ENCODE measurements at regions not wholly inside any gene's neighbourhood (a gene's known extent, or its start where the extent isn't known, plus 50 kb on each side); places are given as distances from the start of the nearest gene placed in this dataset.
"Not testable (repeated sequence)": the region's sequence is repeated elsewhere in the genome, so short reads cannot be mapped to it uniquely, and the experiment has no call there.

DNA sequence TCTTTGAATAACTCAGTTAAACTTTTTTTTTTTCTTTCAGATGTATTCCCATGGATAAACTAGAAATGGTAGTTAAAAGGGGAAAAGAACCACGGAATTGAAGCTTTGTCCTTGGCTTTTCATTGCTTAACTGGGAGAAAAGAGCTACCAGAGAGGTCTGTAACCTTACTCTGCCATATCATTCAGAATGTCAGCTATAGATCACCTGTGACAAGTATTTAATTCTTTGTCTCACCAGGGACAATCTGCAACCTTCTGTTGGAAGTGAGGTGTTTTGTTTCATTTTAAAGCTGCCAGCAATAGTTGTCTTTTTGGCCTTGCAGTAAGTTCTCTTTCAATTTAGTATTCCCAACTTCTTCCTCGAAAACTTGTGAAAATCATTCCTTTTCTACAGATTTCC lies 618.4 kb downstream of the FRK start:
- H3K9me3 ChIP-seq (ENCODE audit: control extremely low read depth in 1 of 5, control insufficient read depth in 4 of 5, insufficient read depth in 2 of 5, low read depth in 1 of 5, low read length in 4 of 5): no peaks in the 10 kb centered on the region
- H3K27me3 ChIP-seq (replicated peaks in 2 of 5; ENCODE audit: control insufficient read depth in 4 of 5, insufficient read depth in 5 of 5, low read length in 4 of 5): no peaks in the 10 kb centered on the region
- no peak overlapping the region for H3K27ac ChIP-seq (ENCODE audit: insufficient read depth in 1 of 2, low read depth in 1 of 2, low read length in 2 of 2, poor library complexity in 1 of 2, severe bottlenecking in 2 of 2)
- DNase-seq: no peak
- ChIA-PET POLR2A (no interaction called here), CTCF (no interaction called here)
- 50% methylated on average over 1 of the region's 2 CpGs for WGBS (ENCODE audit: insufficient coverage)
- H3K36me3 ChIP-seq (ENCODE audit: control insufficient read depth in 4 of 4, insufficient read depth in 4 of 4, low read length in 3 of 4): no peaks in the 10 kb centered on the region
- H3K4me1 ChIP-seq (ENCODE audit: control extremely low read depth in 1 of 4, control insufficient read depth in 4 of 4, insufficient read depth in 4 of 4, low read length in 3 of 4): no peaks in the 10 kb centered on the region
- no peak overlapping the region for H3K4me3 ChIP-seq (ENCODE audit: control insufficient read depth in 1 of 7, extremely low read depth in 1 of 7, insufficient read depth in 4 of 7, low read depth in 2 of 7, low read length in 6 of 7)

DNA sequence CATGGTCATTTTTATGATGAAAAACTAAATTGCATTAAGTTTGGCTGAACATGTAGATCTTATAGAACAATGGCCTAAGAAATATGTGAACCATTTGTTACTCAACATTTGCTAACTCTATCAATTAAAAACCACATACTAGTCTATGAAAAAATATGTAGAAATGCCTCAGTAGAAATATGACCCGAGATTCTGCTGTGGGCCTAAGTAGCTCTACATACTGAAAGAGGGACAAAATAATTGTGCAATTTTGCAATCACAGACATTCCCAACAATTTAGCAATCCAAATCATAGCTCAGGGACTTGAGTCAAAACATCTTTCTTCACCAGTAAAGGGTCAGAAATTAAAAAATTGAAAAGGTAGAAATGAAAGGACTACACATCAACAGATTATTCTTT lies 619.0 kb downstream of the FRK start:
- no peaks in the 10 kb centered on the region for H3K4me1 ChIP-seq (ENCODE audit: control extremely low read depth in 1 of 4, control insufficient read depth in 4 of 4, insufficient read depth in 4 of 4, low read length in 3 of 4)
- H3K4me3 ChIP-seq (ENCODE audit: control insufficient read depth in 1 of 7, extremely low read depth in 1 of 7, insufficient read depth in 4 of 7, low read depth in 2 of 7, low read length in 6 of 7): no peak overlapping the region
- WGBS (ENCODE audit: insufficient coverage): 100% methylated on average over 1 of the region's 1 CpG
- no peaks in the 10 kb centered on the region for H3K9me3 ChIP-seq (ENCODE audit: control extremely low read depth in 1 of 5, control insufficient read depth in 4 of 5, insufficient read depth in 2 of 5, low read depth in 1 of 5, low read length in 4 of 5)
- H3K27me3 ChIP-seq (replicated peaks in 2 of 5; ENCODE audit: control insufficient read depth in 4 of 5, insufficient read depth in 5 of 5, low read length in 4 of 5): no peaks in the 10 kb centered on the region
- no peak for DNase-seq
- no peaks in the 10 kb centered on the region for H3K36me3 ChIP-seq (ENCODE audit: control insufficient read depth in 4 of 4, insufficient read depth in 4 of 4, low read length in 3 of 4)
- CTCF ChIA-PET: no interaction called here
- H3K27ac ChIP-seq (ENCODE audit: insufficient read depth in 1 of 2, low read depth in 1 of 2, low read length in 2 of 2, poor library complexity in 1 of 2, severe bottlenecking in 2 of 2): no peak overlapping the region
- POLR2A ChIA-PET: no interaction called here

DNA sequence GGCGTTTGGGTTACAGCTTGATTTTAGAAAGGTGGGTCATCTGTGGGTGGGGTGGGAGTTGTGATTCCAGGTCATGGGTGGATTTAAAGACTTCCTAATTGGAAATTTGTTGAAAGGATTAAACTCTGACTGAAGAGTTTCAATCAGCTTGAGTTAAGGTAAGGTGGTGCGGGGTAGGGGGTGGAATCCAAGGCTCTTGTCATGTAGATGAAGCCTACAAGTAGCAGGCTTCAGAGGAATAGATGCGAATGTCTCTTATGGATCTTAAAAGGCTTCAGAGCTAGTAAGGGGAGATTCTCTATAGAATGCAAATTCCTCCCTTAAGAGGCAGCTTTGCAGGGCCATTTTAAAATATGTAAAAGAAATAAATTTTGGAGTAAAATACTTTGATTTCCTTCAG lies 645.3 kb downstream of the FRK start:
- CTCF ChIA-PET: no interaction called here
- no peak for DNase-seq
- POLR2A ChIA-PET: interaction anchor here (0.7 kb wide), 1 partner anchor 14 kb away, joined by 3 read pairs; no protein-coding TSS in a partner anchor
- H3K27ac ChIP-seq (ENCODE audit: insufficient read depth in 1 of 2, low read depth in 1 of 2, low read length in 2 of 2, poor library complexity in 1 of 2, severe bottlenecking in 2 of 2): no peak overlapping the region
- H3K4me3 ChIP-seq (ENCODE audit: control insufficient read depth in 1 of 7, extremely low read depth in 1 of 7, insufficient read depth in 4 of 7, low read depth in 2 of 7, low read length in 6 of 7): no peak overlapping the region
- H3K27me3 ChIP-seq (replicated peaks in 2 of 5; ENCODE audit: control insufficient read depth in 4 of 5, insufficient read depth in 5 of 5, low read length in 4 of 5): no peaks in the 10 kb centered on the region
- no peaks in the 10 kb centered on the region for H3K4me1 ChIP-seq (ENCODE audit: control extremely low read depth in 1 of 4, control insufficient read depth in 4 of 4, insufficient read depth in 4 of 4, low read length in 3 of 4)
- no peaks in the 10 kb centered on the region for H3K36me3 ChIP-seq (ENCODE audit: control insufficient read depth in 4 of 4, insufficient read depth in 4 of 4, low read length in 3 of 4)
- 47% methylated on average over 3 of the region's 3 CpGs for WGBS (ENCODE audit: insufficient coverage)
- H3K9me3 ChIP-seq (ENCODE audit: control extremely low read depth in 1 of 5, control insufficient read depth in 4 of 5, insufficient read depth in 2 of 5, low read depth in 1 of 5, low read length in 4 of 5): no peaks in the 10 kb centered on the region

DNA sequence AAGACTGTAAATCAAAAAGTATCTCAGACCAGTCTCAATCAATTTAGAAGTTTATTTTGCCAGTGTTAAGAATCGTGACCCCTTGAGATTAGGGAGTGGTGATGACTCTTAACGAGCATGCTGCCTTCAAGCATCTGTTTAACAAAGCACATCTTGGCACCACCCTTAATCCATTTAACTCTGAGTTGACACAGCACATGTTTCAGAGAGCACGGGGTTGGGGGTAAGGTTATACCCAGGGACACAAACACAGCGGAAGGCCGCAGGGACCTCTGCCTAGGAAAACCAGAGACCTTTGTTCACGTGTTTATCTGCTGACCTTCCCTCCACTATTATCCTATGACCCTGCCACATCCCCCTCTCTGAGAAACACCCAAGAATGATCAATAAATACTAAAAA lies 645.8 kb downstream of the FRK start:
- POLR2A ChIA-PET: interaction anchor here (0.7 kb wide), 1 partner anchor 13 kb away, joined by 3 read pairs; no protein-coding TSS in a partner anchor
- DNase-seq; H3K27ac ChIP-seq (ENCODE audit: insufficient read depth in 1 of 2, low read depth in 1 of 2, low read length in 2 of 2, poor library complexity in 1 of 2, severe bottlenecking in 2 of 2); CTCF ChIA-PET; H3K27me3 ChIP-seq (replicated peaks in 2 of 5; ENCODE audit: control insufficient read depth in 4 of 5, insufficient read depth in 5 of 5, low read length in 4 of 5); H3K4me1 ChIP-seq (ENCODE audit: control extremely low read depth in 1 of 4, control insufficient read depth in 4 of 4, insufficient read depth in 4 of 4, low read length in 3 of 4); H3K4me3 ChIP-seq (ENCODE audit: control insufficient read depth in 1 of 7, extremely low read depth in 1 of 7, insufficient read depth in 4 of 7, low read depth in 2 of 7, low read length in 6 of 7); H3K36me3 ChIP-seq (ENCODE audit: control insufficient read depth in 4 of 4, insufficient read depth in 4 of 4, low read length in 3 of 4); H3K9me3 ChIP-seq (ENCODE audit: control extremely low read depth in 1 of 5, control insufficient read depth in 4 of 5, insufficient read depth in 2 of 5, low read depth in 1 of 5, low read length in 4 of 5): not testable (repeated sequence)
- WGBS (ENCODE audit: insufficient coverage): 66% methylated on average over 3 of the region's 6 CpGs

DNA sequence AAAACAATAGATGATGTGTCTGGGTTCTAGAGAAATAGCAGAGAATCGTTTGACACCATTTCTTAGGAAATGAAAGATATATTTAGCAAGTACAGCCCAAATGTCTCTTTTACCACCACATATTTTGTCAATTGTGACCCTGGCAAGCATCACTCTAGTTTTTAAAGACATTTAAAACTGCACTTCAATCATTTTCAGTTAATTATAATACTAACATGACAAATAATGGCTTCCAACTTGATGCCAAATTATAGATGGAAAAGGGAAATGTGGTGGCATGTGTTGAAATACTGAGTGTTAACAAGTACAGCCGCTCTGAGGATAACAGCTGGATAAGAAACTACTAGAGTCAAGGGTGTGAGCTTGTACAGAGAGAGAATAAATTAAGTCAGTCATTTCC lies 648.9 kb downstream of the FRK start:
- ChIA-PET POLR2A (no interaction called here), CTCF (no interaction called here)
- H3K27me3 ChIP-seq (replicated peaks in 2 of 5; ENCODE audit: control insufficient read depth in 4 of 5, insufficient read depth in 5 of 5, low read length in 4 of 5): no peaks in the 10 kb centered on the region
- H3K27ac ChIP-seq (ENCODE audit: insufficient read depth in 1 of 2, low read depth in 1 of 2, low read length in 2 of 2, poor library complexity in 1 of 2, severe bottlenecking in 2 of 2): no peak overlapping the region
- no peak overlapping the region for H3K4me3 ChIP-seq (ENCODE audit: control insufficient read depth in 1 of 7, extremely low read depth in 1 of 7, insufficient read depth in 4 of 7, low read depth in 2 of 7, low read length in 6 of 7)
- DNase-seq: no peak
- whole genome bisulfite sequencing (ENCODE audit: insufficient coverage): 100% methylated on average over 1 of the region's 2 CpGs
- H3K36me3 ChIP-seq (ENCODE audit: control insufficient read depth in 4 of 4, insufficient read depth in 4 of 4, low read length in 3 of 4): no peaks in the 10 kb centered on the region
- H3K4me1 ChIP-seq (ENCODE audit: control extremely low read depth in 1 of 4, control insufficient read depth in 4 of 4, insufficient read depth in 4 of 4, low read length in 3 of 4): no peaks in the 10 kb centered on the region
- no peaks in the 10 kb centered on the region for H3K9me3 ChIP-seq (ENCODE audit: control extremely low read depth in 1 of 5, control insufficient read depth in 4 of 5, insufficient read depth in 2 of 5, low read depth in 1 of 5, low read length in 4 of 5)

DNA sequence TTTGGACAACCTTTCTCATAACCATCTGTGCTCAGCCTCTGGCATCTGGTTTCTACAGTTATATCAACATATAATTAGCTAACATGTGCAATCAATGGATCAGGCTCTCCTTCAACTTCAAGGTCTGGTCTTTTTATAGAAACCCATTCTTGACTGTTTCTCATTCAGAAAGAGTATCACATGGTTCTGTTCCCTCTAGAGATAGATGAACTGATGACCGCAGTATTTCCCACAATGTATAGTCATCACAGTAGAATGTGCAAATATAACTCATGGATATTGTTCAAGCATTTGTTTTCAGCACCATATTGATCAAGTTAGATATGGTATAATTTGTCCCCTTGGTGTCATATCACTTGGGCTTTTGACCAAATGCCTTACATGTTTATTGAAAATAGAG lies 656.2 kb downstream of the FRK start:
- H3K4me1 ChIP-seq (ENCODE audit: control extremely low read depth in 1 of 4, control insufficient read depth in 4 of 4, insufficient read depth in 4 of 4, low read length in 3 of 4): no peaks in the 10 kb centered on the region
- no peak overlapping the region for H3K27ac ChIP-seq (ENCODE audit: insufficient read depth in 1 of 2, low read depth in 1 of 2, low read length in 2 of 2, poor library complexity in 1 of 2, severe bottlenecking in 2 of 2)
- CTCF ChIA-PET: no interaction called here
- no peak overlapping the region for H3K4me3 ChIP-seq (ENCODE audit: control insufficient read depth in 1 of 7, extremely low read depth in 1 of 7, insufficient read depth in 4 of 7, low read depth in 2 of 7, low read length in 6 of 7)
- no peaks in the 10 kb centered on the region for H3K27me3 ChIP-seq (replicated peaks in 2 of 5; ENCODE audit: control insufficient read depth in 4 of 5, insufficient read depth in 5 of 5, low read length in 4 of 5)
- no peaks in the 10 kb centered on the region for H3K9me3 ChIP-seq (ENCODE audit: control extremely low read depth in 1 of 5, control insufficient read depth in 4 of 5, insufficient read depth in 2 of 5, low read depth in 1 of 5, low read length in 4 of 5)
- no peaks in the 10 kb centered on the region for H3K36me3 ChIP-seq (ENCODE audit: control insufficient read depth in 4 of 4, insufficient read depth in 4 of 4, low read length in 3 of 4)
- no peak for DNase-seq
- POLR2A ChIA-PET: no interaction called here
- no CpG with 5 or more reads among the region's 1 CpG for WGBS (ENCODE audit: insufficient coverage)

DNA sequence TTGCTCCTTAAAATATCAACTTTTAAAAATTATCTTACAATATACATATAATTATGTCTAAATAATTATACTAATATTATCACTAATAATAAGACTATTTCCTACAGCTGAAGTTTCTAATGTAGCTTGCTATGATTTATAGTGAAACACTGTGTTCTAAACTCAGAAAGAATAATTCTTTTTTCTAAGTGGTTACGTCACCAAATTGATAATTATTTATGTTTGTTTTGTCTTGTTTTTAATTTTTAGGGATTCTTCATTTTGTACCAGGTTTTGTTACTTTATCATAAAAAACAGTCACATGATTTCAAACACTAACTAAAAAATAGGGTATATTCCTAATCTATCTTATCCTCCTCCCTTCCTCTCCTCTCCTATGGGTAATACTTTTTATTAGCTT lies 662.1 kb downstream of the FRK start:
- Histone ChIP-seq H3K36me3 (ENCODE audit: control insufficient read depth in 4 of 4, insufficient read depth in 4 of 4, low read length in 3 of 4) (no peaks in the 10 kb centered on the region), H3K4me3 (ENCODE audit: control insufficient read depth in 1 of 7, extremely low read depth in 1 of 7, insufficient read depth in 4 of 7, low read depth in 2 of 7, low read length in 6 of 7) (no peak overlapping the region), H3K27ac (ENCODE audit: insufficient read depth in 1 of 2, low read depth in 1 of 2, low read length in 2 of 2, poor library complexity in 1 of 2, severe bottlenecking in 2 of 2) (no peak overlapping the region), H3K4me1 (ENCODE audit: control extremely low read depth in 1 of 4, control insufficient read depth in 4 of 4, insufficient read depth in 4 of 4, low read length in 3 of 4) (no peaks in the 10 kb centered on the region), H3K9me3 (ENCODE audit: control extremely low read depth in 1 of 5, control insufficient read depth in 4 of 5, insufficient read depth in 2 of 5, low read depth in 1 of 5, low read length in 4 of 5) (peaks cover 0 to 3% (median 0%) of the 10 kb centered on the region in 5 experiments), H3K27me3 (replicated peaks in 2 of 5; ENCODE audit: control insufficient read depth in 4 of 5, insufficient read depth in 5 of 5, low read length in 4 of 5) (no peaks in the 10 kb centered on the region)
- WGBS (ENCODE audit: insufficient coverage): no CpG with 5 or more reads among the region's 1 CpG
- CTCF ChIA-PET: no interaction called here
- POLR2A ChIA-PET: no interaction called here
- no peak for DNase-seq
